WTC11 (cell line): ENCODE measurements at regions not wholly inside any gene's neighbourhood (a gene's known extent, or its start where the extent isn't known, plus 50 kb on each side); places are given as distances from the start of the nearest gene placed in this dataset.

ENCODE experiments used
- ATAC-seq: fragments of 200-7000 bp; cut with Tn5 transposase; 2 replicates; pipeline ENCODE4 v1.10.0; 2021; ENCODE audit warnings: mild to moderate bottlenecking, moderate library complexity
- CTCF ChIA-PET: fragments of 300-600 bp; sonication (Branson Sonifier 250); formaldehyde crosslinking; loops from one replicate; lab custom pipeline; 2021; ENCODE audit warnings: antibody characterized with exemption; lab: Charles Lee
- POLR2A ChIA-PET: fragments of 350-600 bp; sonication (Branson Sonifier 250); formaldehyde crosslinking; loops from one replicate; lab custom pipeline; 2021; ENCODE audit warnings: antibody characterized with exemption; lab: Charles Lee
- DNase-seq: peaks from one replicate; pipeline ENCODE4 v3.0.0; 2021; ENCODE audit warnings: low spot score
- H3K27ac Mint-ChIP-seq: 2 replicates; pipeline ENCODE4 v1.8.0; 2021; ENCODE audit warnings: mixed read lengths
- H3K27me3 Mint-ChIP-seq: 2 replicates; pipeline ENCODE4 v1.8.0; 2021; ENCODE audit warnings: low read depth, mild to moderate bottlenecking, moderate library complexity, mixed read lengths
- H3K36me3 Mint-ChIP-seq: 2 replicates; pipeline ENCODE4 v1.8.0; 2021; ENCODE audit warnings: mixed read lengths
- H3K4me1 Mint-ChIP-seq: 2 replicates; pipeline ENCODE4 v1.8.0; 2022; ENCODE audit warnings: mixed read lengths
- H3K4me3 Mint-ChIP-seq: 2 replicates; pipeline ENCODE4 v1.8.0; 2021; ENCODE audit warnings: mild to moderate bottlenecking, moderate library complexity, mixed read lengths
- H3K9me3 Mint-ChIP-seq: 2 replicates; pipeline ENCODE4 v1.8.0; 2021; ENCODE audit warnings: mixed read lengths
- CBFB ChIP-seq: sonication (generic); formaldehyde crosslinking; IDR thresholded peaks from 2 replicates; pipeline ENCODE4 v1.8.1; 2022; ENCODE audit warnings: mild to moderate bottlenecking, low read depth, missing genetic modification reagents
- EMX1 ChIP-seq: fragments of 250-450 bp; sonication (Bioruptor Pico); IDR thresholded peaks from 2 replicates; pipeline ENCODE4 v1.8.0; 2021; ENCODE audit warnings: mild to moderate bottlenecking
- ETV6 ChIP-seq: sonication (generic); formaldehyde crosslinking; IDR thresholded peaks from 2 replicates; pipeline ENCODE4 v1.8.1; 2022; ENCODE audit warnings: mild to moderate bottlenecking, missing genetic modification reagents
- FOXP1 ChIP-seq: sonication (generic); formaldehyde crosslinking; IDR thresholded peaks from 2 replicates; pipeline ENCODE4 v1.8.0; 2022; ENCODE audit warnings: missing genetic modification reagents, mild to moderate bottlenecking, moderate library complexity, borderline replicate concordance
- ZNF121 ChIP-seq: sonication (generic); formaldehyde crosslinking; IDR thresholded peaks from 2 replicates; pipeline ENCODE4 v1.8.0; 2023; ENCODE audit warnings: missing genetic modification reagents
- TF ChIP-seq, protein P1 (sequence below): sonication (generic); formaldehyde crosslinking; IDR thresholded peaks from 2 replicates; pipeline ENCODE4 v1.8.0; 2023; ENCODE audit warnings: missing genetic modification reagents, mild to moderate bottlenecking, borderline replicate concordance
- TF ChIP-seq, protein P2 (sequence below): sonication (generic); formaldehyde crosslinking; IDR thresholded peaks from 2 replicates; pipeline ENCODE4 v1.8.1; 2023; ENCODE audit warnings: mild to moderate bottlenecking, moderate library complexity, missing genetic modification reagents
- TF ChIP-seq, protein P3 (sequence below): sonication (generic); formaldehyde crosslinking; IDR thresholded peaks from 2 replicates; pipeline ENCODE4 v1.8.0; 2022; ENCODE audit warnings: missing genetic modification reagents
- TF ChIP-seq, protein P4 (sequence below): fragments of 250-450 bp; sonication (Bioruptor Pico); conservative IDR thresholded peaks from 2 replicates; pipeline ENCODE4 v1.9.0; 2021; ENCODE audit warnings: mild to moderate bottlenecking
- TF ChIP-seq, protein P5 (sequence below): fragments of 250-450 bp; sonication (Bioruptor Pico); IDR thresholded peaks from 2 replicates; pipeline ENCODE4 v1.9.0; 2021; ENCODE audit warnings: moderate library complexity, mild to moderate bottlenecking, inconsistent platforms, borderline replicate concordance
- TF ChIP-seq, protein P6 (sequence below): sonication (generic); formaldehyde crosslinking; conservative IDR thresholded peaks from 2 replicates; pipeline ENCODE4 v1.8.1; 2023; ENCODE audit warnings: mild to moderate bottlenecking, low read depth, missing genetic modification reagents, moderate library complexity
- TF ChIP-seq, protein P7 (sequence below): sonication (generic); formaldehyde crosslinking; IDR thresholded peaks from 2 replicates; pipeline ENCODE4 v1.8.0; 2022; ENCODE audit warnings: mild to moderate bottlenecking, missing genetic modification reagents

DNA sequence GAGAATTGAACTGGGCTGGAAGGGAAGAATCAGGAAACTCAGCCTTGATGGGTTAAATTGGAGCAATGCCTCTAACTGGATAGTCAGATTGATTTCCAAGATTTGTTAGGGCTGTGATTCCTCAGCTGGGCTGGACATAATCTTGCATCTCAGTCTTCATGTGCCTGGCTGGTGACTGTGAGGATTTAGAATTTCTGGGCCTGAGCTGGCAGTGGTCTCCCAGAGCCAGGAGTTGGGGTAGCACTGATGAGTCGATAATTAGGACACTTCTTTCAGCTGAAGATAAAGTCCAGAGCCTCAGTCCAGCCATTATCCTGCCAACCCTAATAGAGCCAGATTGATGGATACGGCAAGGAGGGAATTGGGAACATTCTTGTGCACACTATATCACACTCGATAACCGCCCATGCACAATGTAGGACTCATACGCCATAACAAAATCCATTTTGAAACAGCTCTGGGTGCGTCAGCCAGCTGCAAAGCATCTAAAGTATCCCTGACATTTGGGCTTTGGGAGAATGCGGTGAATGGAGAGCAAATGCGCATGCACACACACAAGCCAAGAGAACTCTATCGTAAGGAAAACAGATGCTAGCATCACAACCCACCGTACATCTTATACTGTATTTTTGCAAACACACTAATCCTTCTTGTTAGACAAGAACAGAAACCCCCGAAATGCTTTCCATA, 405.1 kb upstream of the KLF4 start:
- H3K9me3 Mint-ChIP-seq = peaks cover 17% of the 10 kb centered on the region
- no peak for ATAC-seq
- no peak overlapping the region for H3K27ac Mint-ChIP-seq
- TF ChIP-seq, protein P1, sequence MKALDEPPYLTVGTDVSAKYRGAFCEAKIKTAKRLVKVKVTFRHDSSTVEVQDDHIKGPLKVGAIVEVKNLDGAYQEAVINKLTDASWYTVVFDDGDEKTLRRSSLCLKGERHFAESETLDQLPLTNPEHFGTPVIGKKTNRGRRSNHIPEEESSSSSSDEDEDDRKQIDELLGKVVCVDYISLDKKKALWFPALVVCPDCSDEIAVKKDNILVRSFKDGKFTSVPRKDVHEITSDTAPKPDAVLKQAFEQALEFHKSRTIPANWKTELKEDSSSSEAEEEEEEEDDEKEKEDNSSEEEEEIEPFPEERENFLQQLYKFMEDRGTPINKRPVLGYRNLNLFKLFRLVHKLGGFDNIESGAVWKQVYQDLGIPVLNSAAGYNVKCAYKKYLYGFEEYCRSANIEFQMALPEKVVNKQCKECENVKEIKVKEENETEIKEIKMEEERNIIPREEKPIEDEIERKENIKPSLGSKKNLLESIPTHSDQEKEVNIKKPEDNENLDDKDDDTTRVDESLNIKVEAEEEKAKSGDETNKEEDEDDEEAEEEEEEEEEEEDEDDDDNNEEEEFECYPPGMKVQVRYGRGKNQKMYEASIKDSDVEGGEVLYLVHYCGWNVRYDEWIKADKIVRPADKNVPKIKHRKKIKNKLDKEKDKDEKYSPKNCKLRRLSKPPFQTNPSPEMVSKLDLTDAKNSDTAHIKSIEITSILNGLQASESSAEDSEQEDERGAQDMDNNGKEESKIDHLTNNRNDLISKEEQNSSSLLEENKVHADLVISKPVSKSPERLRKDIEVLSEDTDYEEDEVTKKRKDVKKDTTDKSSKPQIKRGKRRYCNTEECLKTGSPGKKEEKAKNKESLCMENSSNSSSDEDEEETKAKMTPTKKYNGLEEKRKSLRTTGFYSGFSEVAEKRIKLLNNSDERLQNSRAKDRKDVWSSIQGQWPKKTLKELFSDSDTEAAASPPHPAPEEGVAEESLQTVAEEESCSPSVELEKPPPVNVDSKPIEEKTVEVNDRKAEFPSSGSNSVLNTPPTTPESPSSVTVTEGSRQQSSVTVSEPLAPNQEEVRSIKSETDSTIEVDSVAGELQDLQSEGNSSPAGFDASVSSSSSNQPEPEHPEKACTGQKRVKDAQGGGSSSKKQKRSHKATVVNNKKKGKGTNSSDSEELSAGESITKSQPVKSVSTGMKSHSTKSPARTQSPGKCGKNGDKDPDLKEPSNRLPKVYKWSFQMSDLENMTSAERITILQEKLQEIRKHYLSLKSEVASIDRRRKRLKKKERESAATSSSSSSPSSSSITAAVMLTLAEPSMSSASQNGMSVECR (CRISPR knock-in tag) = no peak
- no peak for TF ChIP-seq ETV6 (CRISPR knock-in tag)
- TF ChIP-seq, protein P2, sequence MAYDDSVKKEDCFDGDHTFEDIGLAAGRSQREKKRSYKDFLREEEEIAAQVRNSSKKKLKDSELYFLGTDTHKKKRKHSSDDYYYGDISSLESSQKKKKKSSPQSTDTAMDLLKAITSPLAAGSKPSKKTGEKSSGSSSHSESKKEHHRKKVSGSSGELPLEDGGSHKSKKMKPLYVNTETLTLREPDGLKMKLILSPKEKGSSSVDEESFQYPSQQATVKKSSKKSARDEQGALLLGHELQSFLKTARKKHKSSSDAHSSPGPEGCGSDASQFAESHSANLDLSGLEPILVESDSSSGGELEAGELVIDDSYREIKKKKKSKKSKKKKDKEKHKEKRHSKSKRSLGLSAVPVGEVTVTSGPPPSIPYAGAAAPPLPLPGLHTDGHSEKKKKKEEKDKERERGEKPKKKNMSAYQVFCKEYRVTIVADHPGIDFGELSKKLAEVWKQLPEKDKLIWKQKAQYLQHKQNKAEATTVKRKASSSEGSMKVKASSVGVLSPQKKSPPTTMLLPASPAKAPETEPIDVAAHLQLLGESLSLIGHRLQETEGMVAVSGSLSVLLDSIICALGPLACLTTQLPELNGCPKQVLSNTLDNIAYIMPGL (CRISPR knock-in tag) = no peak
- DNase-seq = no peak
- H3K36me3 Mint-ChIP-seq = no peaks in the 10 kb centered on the region
- no peaks in the 10 kb centered on the region for H3K4me1 Mint-ChIP-seq
- no peaks in the 10 kb centered on the region for H3K27me3 Mint-ChIP-seq
- no peak overlapping the region for H3K4me3 Mint-ChIP-seq
- CTCF ChIA-PET = interaction anchor here (0.6 kb wide), 1 partner anchor 395 kb away, joined by 3 read pairs; no protein-coding TSS in a partner anchor
- POLR2A ChIA-PET = no interaction called here

DNA sequence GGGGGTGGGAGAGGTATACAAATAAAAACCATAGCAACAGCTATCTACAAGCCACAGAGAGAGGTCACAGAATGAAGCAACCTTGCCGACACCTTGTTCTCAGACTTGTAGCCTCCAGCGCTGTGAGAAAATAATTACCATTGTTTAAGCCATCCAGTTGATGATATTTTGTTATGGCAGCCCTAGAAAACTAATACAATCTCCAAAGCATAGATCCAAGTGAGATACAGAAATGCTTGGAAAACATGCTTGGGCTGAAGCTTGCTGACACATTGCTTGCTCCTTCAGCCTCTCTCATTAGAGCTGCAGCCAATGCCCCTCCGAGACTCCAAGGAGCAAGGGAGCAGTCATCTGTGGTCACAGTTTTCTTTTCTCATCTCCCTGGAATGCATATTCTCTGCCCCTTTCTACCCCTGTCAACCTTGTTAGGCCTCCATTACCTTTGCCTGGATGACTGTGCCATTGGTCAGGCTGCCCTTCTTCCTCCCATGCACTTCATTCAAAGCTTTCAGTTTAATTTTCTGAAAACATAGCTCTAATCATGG, 401.4 kb upstream of the KLF4 start:
- Mint-ChIP-seq H3K36me3 (no peaks in the 10 kb centered on the region), H3K27me3 (no peaks in the 10 kb centered on the region), H3K4me3 (no peak overlapping the region), H3K9me3 (peaks cover 25% of the 10 kb centered on the region), H3K4me1 (no peaks in the 10 kb centered on the region), H3K27ac (no peak overlapping the region)
- DNase-seq (no peak), ATAC-seq (no peak)
- CTCF ChIA-PET = no interaction called here
- POLR2A ChIA-PET = no interaction called here
- TF ChIP-seq ZNF121 (CRISPR knock-in tag) (no peak), FOXP1 (CRISPR knock-in tag) (no peak), EMX1 (CRISPR knock-in tag) (no peak), CBFB (CRISPR knock-in tag) (no peak)
- TF ChIP-seq, protein P3, sequence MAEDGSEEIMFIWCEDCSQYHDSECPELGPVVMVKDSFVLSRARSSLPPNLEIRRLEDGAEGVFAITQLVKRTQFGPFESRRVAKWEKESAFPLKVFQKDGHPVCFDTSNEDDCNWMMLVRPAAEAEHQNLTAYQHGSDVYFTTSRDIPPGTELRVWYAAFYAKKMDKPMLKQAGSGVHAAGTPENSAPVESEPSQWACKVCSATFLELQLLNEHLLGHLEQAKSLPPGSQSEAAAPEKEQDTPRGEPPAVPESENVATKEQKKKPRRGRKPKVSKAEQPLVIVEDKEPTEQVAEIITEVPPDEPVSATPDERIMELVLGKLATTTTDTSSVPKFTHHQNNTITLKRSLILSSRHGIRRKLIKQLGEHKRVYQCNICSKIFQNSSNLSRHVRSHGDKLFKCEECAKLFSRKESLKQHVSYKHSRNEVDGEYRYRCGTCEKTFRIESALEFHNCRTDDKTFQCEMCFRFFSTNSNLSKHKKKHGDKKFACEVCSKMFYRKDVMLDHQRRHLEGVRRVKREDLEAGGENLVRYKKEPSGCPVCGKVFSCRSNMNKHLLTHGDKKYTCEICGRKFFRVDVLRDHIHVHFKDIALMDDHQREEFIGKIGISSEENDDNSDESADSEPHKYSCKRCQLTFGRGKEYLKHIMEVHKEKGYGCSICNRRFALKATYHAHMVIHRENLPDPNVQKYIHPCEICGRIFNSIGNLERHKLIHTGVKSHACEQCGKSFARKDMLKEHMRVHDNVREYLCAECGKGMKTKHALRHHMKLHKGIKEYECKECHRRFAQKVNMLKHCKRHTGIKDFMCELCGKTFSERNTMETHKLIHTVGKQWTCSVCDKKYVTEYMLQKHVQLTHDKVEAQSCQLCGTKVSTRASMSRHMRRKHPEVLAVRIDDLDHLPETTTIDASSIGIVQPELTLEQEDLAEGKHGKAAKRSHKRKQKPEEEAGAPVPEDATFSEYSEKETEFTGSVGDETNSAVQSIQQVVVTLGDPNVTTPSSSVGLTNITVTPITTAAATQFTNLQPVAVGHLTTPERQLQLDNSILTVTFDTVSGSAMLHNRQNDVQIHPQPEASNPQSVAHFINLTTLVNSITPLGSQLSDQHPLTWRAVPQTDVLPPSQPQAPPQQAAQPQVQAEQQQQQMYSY (CRISPR knock-in tag) = no peak
- TF ChIP-seq, protein P4, sequence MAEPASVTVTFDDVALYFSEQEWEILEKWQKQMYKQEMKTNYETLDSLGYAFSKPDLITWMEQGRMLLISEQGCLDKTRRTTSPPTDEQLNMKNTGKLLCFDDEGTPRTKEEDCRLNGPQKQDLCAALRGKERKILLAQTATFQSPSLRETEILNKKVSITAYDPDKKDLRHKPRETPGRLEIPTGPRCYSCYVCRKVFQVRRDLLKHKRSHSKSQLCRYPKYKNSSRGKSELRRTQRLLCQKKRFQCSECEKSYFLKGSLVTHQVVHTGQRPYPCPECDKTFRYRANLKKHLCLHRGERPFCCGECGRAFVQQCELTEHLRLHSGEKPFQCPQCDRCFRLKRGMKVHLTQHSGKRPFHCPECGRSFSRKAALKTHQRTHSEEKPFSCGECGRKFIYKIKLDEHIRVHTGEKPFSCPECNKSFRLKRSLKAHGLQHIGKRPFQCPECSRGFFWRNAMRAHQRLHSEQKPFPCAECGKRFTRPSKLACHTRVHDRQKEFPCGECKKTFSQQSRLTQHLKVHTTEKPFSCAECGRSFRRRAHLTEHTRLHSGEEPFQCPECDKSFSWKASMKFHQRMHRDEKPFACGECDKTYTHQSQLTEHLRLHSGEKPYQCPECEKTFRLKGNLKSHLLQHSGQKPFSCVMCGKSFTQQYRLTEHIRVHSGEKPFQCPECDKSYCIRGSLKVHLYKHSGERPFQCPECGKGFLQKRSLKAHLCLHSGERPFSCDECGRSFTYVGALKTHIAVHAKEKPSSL = no peak
- TF ChIP-seq, protein P5, sequence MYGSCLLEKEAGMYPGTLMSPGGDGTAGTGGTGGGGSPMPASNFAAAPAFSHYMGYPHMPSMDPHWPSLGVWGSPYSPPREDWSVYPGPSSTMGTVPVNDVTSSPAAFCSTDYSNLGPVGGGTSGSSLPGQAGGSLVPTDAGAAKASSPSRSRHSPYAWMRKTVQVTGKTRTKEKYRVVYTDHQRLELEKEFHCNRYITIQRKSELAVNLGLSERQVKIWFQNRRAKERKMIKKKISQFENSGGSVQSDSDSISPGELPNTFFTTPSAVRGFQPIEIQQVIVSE (CRISPR knock-in tag) = no peak
- TF ChIP-seq, protein P6, sequence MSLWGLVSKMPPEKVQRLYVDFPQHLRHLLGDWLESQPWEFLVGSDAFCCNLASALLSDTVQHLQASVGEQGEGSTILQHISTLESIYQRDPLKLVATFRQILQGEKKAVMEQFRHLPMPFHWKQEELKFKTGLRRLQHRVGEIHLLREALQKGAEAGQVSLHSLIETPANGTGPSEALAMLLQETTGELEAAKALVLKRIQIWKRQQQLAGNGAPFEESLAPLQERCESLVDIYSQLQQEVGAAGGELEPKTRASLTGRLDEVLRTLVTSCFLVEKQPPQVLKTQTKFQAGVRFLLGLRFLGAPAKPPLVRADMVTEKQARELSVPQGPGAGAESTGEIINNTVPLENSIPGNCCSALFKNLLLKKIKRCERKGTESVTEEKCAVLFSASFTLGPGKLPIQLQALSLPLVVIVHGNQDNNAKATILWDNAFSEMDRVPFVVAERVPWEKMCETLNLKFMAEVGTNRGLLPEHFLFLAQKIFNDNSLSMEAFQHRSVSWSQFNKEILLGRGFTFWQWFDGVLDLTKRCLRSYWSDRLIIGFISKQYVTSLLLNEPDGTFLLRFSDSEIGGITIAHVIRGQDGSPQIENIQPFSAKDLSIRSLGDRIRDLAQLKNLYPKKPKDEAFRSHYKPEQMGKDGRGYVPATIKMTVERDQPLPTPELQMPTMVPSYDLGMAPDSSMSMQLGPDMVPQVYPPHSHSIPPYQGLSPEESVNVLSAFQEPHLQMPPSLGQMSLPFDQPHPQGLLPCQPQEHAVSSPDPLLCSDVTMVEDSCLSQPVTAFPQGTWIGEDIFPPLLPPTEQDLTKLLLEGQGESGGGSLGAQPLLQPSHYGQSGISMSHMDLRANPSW (CRISPR knock-in tag) = no peak
- TF ChIP-seq, protein P7, sequence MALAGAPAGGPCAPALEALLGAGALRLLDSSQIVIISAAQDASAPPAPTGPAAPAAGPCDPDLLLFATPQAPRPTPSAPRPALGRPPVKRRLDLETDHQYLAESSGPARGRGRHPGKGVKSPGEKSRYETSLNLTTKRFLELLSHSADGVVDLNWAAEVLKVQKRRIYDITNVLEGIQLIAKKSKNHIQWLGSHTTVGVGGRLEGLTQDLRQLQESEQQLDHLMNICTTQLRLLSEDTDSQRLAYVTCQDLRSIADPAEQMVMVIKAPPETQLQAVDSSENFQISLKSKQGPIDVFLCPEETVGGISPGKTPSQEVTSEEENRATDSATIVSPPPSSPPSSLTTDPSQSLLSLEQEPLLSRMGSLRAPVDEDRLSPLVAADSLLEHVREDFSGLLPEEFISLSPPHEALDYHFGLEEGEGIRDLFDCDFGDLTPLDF = no peak
